HG02852 (cell line): ENCODE measurements at regions not wholly inside any gene's neighbourhood (a gene's known extent, or its start where the extent isn't known, plus 50 kb on each side); places are given as distances from the start of the nearest gene placed in this dataset.

Experiments
- ATAC-seq: cut with Tn5 transposase; IDR thresholded peaks from one replicate; pipeline ENCODE4 v1.9.1; 2021; ENCODE audit warnings: mild to moderate bottlenecking, moderate library complexity; ENCODE audit not compliant: unreplicated experiment

DNA sequence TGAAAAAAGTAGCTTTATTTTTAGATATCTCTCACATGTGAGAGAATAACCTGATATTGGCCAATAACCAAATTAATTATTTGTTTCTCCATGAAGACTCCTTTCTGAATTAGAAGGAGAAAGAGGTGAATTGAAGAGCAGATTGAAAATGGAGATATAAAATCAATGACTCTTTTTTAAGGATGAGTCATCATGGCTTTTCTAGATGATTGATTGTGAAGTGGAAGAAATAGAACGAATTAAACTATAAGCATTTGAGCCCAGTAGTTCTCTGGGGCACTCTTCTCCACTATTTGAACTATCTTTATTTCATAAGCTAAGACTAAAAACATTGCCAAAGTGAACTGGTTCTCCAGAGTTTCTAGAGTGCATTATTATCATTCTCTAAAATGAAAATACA, 137.2 kb upstream of the EDNRA start:
- no peak for ATAC-seq

DNA sequence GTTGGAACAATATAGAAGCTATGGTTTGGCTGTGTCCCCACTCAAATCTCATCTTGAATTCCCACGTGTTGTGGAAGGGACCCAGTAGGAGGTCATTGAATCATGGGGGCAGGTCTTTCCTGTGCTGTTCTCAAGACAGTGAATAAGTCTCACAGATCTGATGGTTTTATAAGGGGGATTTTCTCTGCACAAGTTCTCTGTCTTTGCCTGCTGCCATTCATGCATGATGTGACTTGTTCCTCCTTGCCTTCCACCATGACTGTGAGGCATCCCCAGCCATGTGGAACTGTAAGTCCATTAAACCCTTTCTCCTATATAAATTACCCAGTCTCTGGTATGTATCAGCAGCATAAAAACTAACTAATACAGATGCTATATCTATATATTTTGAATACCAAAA, 135.2 kb upstream of the EDNRA start:
- no peak for ATAC-seq

DNA sequence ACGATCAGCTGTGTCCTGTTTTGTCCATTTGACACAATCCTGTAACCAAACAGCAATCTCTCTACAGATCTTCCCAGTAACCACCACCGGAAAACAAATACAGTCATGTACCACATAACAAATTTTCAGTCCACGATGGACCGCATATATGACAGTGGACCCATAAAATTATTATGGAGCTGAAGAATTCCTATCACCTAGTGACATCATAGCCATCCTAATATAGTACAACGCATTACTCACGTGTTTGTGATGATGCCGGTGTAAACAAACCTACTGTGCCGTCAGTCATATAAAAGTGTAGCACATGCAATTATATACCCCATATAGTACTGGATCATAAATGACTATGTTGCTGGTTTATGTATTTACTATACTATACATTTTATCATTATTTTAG, 133.7 kb upstream of the EDNRA start:
- ATAC-seq: no peak

DNA sequence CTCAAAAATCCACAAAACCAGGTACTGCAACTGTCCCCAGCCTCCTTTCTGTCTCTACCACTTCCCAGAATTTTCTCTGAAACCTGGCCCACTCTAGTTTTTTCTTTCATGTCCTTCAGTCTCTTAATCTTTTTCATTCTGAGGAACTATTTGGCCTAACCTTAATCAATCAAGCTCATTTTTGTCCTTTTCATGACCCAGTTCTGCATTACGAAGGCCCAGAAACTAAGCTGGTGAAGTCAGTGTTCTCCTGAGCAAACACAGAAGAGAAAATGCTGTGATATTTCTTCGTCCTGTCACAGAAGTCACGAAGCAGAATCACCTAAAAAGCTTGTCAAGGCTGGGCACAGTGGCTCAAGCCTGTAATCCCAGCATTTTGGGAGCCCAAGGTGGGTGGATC, 131.7 kb upstream of the EDNRA start:
- ATAC-seq: no peak

DNA sequence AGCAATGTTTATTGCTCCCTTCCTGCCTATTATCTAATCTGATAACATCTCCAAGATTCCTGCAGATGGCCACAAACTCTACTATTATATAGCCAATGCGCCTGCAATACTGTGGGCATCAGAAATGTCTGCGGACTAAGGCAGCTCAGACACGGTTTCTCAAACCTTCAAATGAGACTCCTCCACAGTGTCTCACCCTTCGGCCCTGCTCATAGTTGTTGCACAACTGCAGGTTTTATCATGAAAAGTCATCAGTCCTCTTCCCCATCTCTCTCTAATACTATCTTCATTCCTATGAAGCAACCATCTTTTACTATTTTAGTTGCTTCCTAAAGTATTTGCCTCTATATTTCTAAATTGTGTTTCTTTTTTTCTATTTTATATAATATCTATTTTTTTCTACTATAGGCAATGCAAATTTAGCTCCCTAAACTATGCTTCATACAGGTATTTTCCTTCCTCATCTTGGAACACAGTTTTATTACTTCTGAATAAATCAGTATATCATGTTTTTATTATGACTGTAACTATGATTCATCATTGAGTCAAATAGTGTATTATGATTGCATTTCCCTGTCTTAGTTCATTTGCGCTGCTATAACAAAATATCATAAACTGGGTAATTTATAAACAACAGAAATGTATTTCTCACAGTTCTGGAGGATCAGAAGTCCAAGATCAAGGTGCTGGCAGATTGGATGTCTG, 129.7 kb upstream of the EDNRA start:
- no peak for ATAC-seq

DNA sequence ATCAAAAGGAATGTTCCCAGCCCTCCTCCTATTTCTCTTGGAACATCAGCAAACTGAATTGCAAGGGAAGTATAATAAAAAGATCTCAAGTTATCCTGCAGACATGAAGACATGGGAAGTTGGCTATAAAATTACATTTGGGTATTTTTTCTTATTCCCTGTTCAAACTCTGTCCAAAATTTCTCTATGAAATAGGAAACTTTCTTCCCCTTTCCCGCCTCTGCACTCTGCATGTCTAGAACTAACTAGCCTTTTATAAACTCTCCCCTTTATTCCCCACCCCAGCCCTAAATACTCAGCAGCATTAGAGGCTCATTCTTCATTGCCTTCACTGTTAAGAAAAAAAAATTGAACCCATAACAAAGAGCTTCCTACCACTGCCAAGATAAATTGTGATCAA, 126.7 kb upstream of the EDNRA start:
- no peak for ATAC-seq

DNA sequence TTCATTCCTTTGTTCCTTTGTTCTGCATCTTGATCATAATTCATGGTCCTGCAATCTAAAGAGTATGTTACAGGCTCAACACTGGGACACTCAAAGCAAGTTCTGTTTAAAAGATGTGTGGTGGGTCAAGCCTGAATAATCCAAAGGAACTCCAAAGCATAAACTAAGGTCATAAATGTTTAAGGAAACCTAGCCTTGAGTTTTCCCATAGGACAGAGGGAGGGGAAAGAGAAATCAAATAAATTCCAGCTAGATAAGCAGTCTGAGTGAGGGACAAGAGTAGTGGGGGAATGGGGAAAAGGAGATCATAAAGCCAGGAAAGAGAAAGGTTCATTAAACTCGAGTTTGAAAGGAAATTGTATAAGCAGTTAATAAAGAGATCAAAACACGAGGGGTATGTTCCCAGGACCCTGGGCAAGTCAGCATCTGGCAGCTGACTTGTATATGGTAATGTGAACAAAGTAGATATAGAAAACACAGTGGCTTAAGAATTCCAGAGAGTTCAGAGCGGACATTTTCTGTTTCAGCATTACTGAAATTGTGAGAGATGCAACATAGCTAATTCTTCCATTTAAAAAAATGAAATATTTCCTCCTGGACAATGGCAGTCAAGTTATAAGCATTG, 125.8 kb upstream of the EDNRA start:
- no peak for ATAC-seq

DNA sequence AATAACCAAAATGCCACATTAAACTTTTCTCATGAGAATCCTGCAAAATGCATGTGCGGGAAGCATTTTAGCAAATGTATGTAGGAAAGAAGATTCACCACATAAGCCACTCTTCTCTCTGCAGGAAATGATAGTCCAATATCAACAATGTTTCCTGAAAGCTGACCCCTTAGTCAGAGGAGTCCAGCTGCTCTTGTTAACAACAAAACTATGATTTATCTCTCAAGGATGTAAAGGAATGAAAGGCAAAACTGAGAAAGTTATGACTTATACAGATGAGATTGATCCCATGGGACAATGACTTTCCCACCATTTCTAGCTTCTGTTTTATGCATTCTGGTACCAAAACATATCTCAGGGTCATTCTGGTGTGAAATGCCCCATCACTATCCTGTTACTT, 125.0 kb upstream of the EDNRA start:
- ATAC-seq: no peak

DNA sequence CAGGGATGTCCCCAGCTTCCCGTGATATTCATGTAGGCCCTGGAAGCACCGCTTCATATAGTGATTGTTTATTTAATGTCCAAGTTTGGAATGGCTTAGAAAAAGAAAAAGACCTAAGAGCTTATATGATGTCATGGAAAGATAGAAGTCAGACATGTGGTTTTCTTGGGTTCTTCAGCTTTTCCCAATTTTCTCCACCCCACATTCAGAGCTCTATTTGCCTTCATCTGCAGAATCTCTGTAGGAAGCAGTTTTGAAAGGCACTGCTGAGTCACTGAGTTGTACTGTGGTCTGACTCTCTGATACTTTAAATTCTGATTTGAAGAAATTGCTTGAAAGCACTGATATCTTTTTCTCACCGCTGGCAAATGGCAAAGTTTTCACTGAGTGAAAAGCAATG, 120.6 kb upstream of the EDNRA start:
- ATAC-seq: no peak

DNA sequence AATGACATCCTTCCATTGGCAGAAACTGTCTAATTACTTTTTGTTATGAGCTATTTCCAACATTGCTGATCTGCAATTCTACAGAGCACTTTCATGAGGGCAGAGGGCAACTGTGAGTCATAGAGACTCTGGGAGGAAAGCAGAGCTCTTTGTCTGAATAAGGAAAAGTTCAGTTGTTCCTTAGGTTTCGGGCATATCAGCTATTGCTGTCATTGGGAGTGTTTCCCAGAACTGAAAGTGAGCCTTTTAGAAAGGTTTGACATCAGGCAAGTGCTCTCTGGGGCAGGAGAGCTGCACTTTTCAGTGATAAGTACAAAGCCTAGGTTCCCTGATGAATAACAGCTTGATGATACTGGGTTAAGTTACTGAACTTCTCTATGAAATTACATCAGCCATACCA, 119.2 kb upstream of the EDNRA start:
- ATAC-seq: no peak

DNA sequence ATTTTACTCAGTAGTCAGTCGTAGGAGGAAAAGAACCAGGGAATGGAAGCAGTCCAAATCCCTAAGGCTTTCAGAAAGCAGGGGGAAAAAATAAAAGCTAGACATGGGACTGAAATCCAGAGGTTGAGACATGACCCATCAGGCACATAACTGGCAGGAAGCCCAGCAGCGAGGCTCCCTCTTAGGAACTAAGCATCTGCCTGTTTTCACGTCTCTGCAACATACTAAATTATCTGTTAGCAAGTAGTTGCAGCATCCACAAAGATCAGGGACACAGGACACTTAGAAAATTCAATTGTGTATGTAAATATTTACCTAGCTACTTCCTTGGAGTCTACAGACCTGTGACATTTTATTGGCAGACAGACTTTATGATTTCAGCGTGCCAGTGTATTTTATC, 118.0 kb upstream of the EDNRA start:
- ATAC-seq: no peak

DNA sequence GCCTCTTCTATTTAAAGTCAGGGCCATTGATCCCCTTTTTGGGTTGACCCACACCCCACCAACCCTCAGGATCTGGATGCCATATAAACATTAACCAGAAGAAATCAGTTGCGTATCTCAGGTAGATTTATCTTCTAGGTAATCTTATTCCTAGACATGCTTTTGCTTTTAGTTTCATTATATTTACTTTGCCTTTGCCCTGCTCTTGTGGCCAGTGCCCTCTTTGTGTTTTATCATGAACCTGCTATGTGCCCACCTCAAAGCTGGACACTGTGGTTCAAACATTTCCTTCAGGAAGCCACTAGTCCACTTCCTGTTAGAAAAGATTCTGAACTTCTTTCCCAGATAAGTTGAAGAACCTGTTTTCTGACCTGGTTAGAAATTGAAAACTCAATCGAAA, 117.4 kb upstream of the EDNRA start:
- no peak for ATAC-seq

DNA sequence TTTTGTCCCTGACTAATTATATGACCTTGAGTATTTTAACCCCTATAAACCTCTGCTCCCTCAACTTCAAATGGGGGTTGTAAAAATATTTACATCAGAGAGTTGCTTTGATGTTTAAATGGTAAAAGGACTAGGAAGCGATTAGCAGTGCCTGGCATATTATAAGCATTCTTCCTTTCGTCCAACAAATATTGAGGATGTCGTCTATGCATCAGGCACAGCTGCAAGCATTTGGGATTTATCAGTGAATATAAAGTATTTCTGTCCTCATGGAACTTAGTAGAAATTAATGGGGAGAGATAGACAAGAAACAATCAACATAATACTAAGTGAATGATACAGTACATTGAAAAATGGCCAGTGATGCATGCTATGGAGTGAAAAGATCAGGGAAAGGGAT, 115.5 kb upstream of the EDNRA start:
- ATAC-seq: no peak

DNA sequence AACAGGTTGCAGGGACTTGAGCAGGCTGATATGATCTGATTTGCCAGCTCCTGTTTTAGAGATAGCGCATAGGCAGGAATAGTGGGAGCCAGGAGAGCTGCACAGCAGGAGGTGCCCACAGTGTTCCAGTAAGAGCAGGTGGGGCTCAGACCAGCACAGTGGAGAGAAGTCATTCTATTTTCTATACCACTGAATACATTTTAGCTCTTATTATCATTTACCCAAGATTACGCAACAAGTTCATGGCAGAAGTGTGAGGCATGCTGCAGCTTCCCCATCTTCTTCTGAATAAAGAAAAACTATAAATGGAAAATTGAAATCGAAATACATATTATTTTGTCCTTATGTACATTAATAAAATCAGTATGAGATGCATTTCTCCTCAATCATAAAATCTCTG, 114.7 kb upstream of the EDNRA start:
- no peak for ATAC-seq

DNA sequence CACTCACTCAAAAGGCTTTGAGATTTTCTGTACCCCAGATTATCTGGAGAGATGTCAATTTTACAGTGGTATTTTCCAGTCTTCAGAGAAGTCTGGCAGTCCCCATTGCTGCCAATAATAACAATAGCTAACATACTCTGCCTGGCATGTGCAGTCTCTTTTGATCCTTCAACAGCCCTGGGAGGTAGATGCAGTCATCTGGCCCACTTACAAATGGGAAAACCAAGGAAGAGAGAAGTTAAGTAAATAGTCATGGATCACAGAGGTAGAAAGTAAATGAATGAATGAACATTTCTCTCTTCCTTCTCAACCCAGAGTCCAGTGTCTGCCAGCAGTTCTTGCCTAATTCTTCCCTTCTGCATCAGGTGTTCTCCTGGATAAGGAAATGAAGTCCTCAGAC, 113.0 kb upstream of the EDNRA start:
- no peak for ATAC-seq

DNA sequence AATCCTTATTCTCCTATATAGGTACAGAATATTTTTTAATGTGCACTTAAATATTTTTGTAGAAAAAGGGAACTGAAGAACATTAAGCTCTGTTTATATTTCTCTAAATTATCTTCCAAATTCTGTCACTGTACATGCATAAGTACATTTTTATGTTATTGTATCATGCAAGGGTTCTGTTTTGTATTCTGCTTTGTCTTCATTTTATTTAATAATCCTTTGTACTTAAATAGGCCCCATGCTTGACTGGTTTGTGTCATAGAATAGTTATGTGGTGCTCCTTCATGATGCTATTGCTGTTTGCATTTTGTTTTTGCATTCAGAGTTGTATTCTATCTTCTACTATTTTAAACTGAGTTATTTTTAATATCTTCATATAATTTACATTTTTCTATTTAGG, 111.9 kb upstream of the EDNRA start:
- no peak for ATAC-seq

DNA sequence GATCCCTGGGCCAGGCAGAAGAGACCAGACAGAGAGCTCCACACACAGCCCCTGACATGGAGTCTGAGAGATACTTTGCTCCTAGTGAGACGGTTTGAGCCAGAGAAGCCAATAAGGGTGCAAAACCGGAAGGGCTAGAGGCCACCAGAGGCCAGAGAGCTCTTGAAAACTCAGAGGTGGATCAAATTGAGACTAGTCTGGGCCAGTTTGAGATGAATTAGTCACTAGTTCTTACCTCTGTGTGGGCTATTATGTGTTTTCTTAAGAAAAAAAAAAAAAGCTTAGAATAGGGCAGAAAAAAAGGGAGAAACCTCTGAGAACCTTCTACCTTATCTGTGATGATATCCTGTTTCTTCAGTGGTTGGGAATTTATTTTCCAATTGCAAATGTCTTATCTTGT, 110.4 kb upstream of the EDNRA start:
- no peak for ATAC-seq

DNA sequence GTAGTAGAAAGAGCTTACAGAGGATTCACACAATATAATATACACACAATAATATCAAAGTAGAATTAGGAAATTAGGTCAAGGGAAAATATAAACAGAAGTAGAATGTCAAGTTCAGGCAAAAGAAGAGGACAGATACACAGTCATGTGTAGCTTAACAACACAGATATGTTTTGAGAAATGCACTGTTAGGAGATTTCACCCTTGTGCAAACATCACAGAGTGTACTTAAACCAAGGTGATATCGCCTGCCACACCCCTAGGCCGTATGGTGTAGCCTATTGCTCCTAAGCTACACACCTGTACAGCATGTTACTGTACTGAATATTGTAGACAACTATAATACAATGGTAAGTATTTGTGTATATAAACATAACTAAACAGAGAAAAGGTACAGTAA, 110.0 kb upstream of the EDNRA start:
- ATAC-seq: no peak

DNA sequence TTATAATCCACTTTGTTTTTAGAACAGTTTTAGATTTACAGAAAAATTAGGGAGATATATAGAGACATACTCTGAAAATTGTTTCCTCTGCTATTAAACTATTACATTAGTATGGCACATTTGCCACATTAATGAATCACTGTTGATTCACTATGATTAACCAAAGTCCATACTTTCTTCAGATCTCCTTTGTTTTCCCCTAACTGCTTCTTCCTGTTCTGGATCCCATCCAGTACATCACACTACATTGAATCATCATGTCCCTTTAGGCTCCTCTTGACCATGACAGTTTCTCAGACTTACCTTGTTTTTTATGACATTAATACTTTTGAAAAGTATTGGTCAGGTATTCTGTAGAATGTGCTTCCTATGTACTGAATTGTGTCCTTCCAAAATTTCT, 109.2 kb upstream of the EDNRA start:
- no peak for ATAC-seq

DNA sequence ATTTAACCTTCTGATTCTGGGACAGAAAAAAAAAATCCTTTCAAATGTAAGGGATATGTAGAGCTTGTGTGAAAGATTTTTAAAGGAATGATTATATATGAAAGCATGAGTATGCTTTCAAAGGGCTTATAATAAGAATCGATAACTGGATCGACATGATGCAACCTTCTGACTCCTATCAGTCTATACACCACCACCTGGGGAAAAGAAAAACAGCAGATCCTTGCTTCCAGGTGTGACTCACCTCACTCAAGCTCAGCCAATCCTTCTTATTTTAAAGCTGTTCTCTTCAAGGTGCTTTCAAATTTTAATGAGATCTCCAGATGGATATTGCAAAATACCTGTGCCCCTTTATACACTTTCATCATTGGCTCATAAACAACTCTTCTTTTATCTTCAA, 102.1 kb upstream of the EDNRA start:
- no peak for ATAC-seq

DNA sequence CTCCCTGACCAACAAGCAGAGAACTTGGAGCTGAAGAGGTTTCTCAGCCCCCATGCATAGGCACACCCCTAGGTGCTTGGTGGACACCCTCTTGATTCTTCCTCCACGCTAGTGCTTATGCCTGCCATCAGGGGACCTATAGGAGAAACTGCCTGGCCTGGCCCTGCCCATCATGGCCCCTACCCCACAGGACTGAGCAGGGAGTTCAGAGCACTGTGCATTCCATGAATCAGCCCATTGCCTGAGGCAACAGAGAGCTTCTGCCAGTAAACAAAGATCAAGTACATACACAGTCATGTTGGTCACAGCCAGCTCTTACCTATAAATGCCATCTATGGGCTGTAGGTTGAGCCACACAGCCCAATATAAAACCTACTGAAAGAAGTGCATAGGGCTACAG, 99.1 kb upstream of the EDNRA start:
- ATAC-seq: no peak

DNA sequence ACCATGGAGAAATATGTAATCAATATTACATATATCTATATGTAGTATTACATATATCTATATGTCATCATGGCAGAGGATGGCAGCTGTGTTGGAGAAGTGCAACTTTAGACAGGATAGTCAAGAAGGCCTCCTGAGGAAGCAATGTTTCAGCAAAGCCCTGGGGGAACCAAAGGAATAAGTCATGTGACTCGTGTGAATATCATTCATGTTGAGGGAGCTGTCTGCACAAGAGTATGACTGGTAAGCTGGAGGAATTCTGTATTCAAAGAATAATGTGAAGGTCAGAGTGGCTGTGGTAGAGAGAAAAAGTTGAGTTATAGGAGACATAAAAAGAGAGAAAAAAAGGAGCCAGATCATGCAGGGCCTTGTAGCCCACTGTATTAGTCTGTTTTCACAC, 92.9 kb upstream of the EDNRA start:
- no peak for ATAC-seq

DNA sequence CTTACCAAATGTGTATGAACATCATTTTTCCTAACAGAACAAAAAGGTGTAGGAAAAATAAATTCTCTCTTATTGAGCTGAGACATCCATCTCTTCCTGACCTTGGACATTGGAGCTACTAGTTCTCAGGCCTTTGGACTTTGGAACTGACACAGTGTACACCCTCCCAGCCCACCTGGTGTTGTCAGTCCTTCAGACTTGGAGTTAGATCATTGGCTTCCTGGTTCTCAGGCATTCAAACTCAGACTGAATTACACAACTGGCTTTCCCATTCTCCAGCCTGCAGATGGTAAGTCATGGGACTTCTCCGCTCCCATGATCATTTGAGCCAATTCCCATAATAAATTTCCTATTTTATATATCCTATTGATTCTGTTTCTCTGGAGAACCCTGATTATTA, 84.8 kb upstream of the EDNRA start:
- no peak for ATAC-seq
